Naive thymus-derived CD4-positive, alpha-beta T cell (primary cell): ENCODE measurements at regions not wholly inside any gene's neighbourhood (a gene's known extent, or its start where the extent isn't known, plus 50 kb on each side); places are given as distances from the start of the nearest gene placed in this dataset.
"Not testable (repeated sequence)": the region's sequence is repeated elsewhere in the genome, so short reads cannot be mapped to it uniquely, and the experiment has no call there.

Source experiments
- ATAC-seq: fragments of 150-1000 bp; cut with Tn5 transposase; 2 replicates; pipeline ENCODE4 v1.10.0; 2021; ENCODE audit warnings: mild to moderate bottlenecking, moderate library complexity
- CTCF ChIA-PET: fragments of 350-600 bp; sonication (Branson Sonifier 250); formaldehyde crosslinking; loops from one replicate; lab custom pipeline; 2021; ENCODE audit warnings: antibody characterized with exemption; lab: Charles Lee
- POLR2A ChIA-PET: fragments of 350-600 bp; sonication (Branson Sonifier 250); formaldehyde crosslinking; loops from one replicate; lab custom pipeline; 2021; ENCODE audit warnings: antibody characterized with exemption, inconsistent platforms; lab: Charles Lee
- DNase-seq, 9 donors: peaks; one replicate each; pipeline versions ENCODE4 v3.0.0 to v3.0.0-alpha.2; 2020 to 2022; ENCODE audit warnings: mixed read lengths in 1 of 9
- H3K27ac ChIP-seq: one replicate; pipeline ENCODE4 v1.7.0; 2013; ENCODE audit warnings: mild to moderate bottlenecking, low read depth, low read length, moderate library complexity
- H3K27me3 ChIP-seq, 2 donors: one replicate each; pipeline ENCODE4 v1.7.0; 2013; ENCODE audit warnings: low read length in 2 of 2, mild to moderate bottlenecking in 2 of 2, moderate library complexity in 2 of 2; ENCODE audit not compliant: control insufficient read depth in 2 of 2, insufficient read depth in 2 of 2
- H3K36me3 ChIP-seq, 3 experiments: 1 replicate in 2 of 3; 2 replicates in 1 of 3; pipeline ENCODE4 v1.7.0; 2013; ENCODE audit warnings: low read length in 3 of 3, mild to moderate bottlenecking in 3 of 3, moderate library complexity in 1 of 3; ENCODE audit not compliant: insufficient read depth in 3 of 3, control insufficient read depth in 2 of 3
- H3K4me1 ChIP-seq, 2 donors: one replicate each; pipeline ENCODE4 v1.7.0; 2013; ENCODE audit warnings: low read length in 2 of 2, mild to moderate bottlenecking in 2 of 2, moderate library complexity in 1 of 2; ENCODE audit not compliant: control insufficient read depth in 2 of 2, insufficient read depth in 2 of 2
- H3K4me3 ChIP-seq: 2 replicates; pipeline ENCODE4 v1.7.0; 2013; ENCODE audit warnings: mild to moderate bottlenecking, low read length
- H3K9me3 ChIP-seq, 3 experiments: 1 replicate in 2 of 3; 2 replicates in 1 of 3; pipeline ENCODE4 v1.7.0; 2013; ENCODE audit warnings: low read length in 3 of 3; ENCODE audit not compliant: control insufficient read depth in 2 of 3
- H3K27ac Mint-ChIP-seq, 9 donors: one replicate each; pipeline ENCODE4 v1.8.0; 2020 to 2022; ENCODE audit warnings: mixed read lengths in 9 of 9, mild to moderate bottlenecking in 8 of 9, moderate library complexity in 5 of 9, inconsistent platforms in 2 of 9
- H3K27me3 Mint-ChIP-seq, 5 donors: one replicate each; pipeline ENCODE4 v1.8.0; 2021 to 2022; ENCODE audit warnings: mixed read lengths in 5 of 5, mild to moderate bottlenecking in 1 of 5
- H3K36me3 Mint-ChIP-seq, 5 donors: one replicate each; pipeline ENCODE4 v1.8.0; 2020 to 2022; ENCODE audit warnings: mixed read lengths in 5 of 5, mild to moderate bottlenecking in 3 of 5, inconsistent platforms in 1 of 5
- H3K4me1 Mint-ChIP-seq, 7 donors: one replicate each; pipeline ENCODE4 v1.8.0; 2020 to 2022; ENCODE audit warnings: mixed read lengths in 7 of 7, mild to moderate bottlenecking in 3 of 7, inconsistent platforms in 1 of 7
- H3K4me3 Mint-ChIP-seq, 10 donors: one replicate each; pipeline ENCODE4 v1.8.0; 2020 to 2022; ENCODE audit warnings: mild to moderate bottlenecking in 10 of 10, mixed read lengths in 10 of 10, moderate library complexity in 6 of 10, inconsistent platforms in 2 of 10
- H3K9me3 Mint-ChIP-seq, 11 donors: one replicate each; pipeline ENCODE4 v1.8.0; 2020 to 2022; ENCODE audit warnings: mixed read lengths in 11 of 11, mild to moderate bottlenecking in 4 of 11, inconsistent platforms in 1 of 11, moderate library complexity in 1 of 11
- intact Hi-C, 2 donors: fragments of 100-400 bp; cut with micrococcal nuclease; formaldehyde crosslinking; loops; one replicate each; pipeline ENCODE4 v1.15.1; 2023

- peaks cover 0 to 13% (median 0%) of the 10 kb centered on the region in 5 donors for H3K27me3 Mint-ChIP-seq
- H3K9me3 ChIP-seq, H3K27ac Mint-ChIP-seq, H3K27me3 ChIP-seq, H3K9me3 Mint-ChIP-seq, intact Hi-C loops, ATAC-seq, H3K36me3 Mint-ChIP-seq, CTCF ChIA-PET, POLR2A ChIA-PET, H3K27ac ChIP-seq, H3K4me3 ChIP-seq, H3K4me1 ChIP-seq, DNase-seq, H3K4me3 Mint-ChIP-seq, H3K36me3 ChIP-seq, H3K4me1 Mint-ChIP-seq: not testable (repeated sequence)
Observed at GRCh38 chr11:13218685-13219084, 58.9 kb upstream of the BMAL1 start.

- no peaks in the 10 kb centered on the region for H3K27me3 ChIP-seq
- Mint-ChIP-seq H3K9me3 (peaks cover 0 to 3% (median 0%) of the 10 kb centered on the region in 11 donors), H3K27ac (no peak overlapping the region), H3K27me3 (peaks cover 0 to 13% (median 0%) of the 10 kb centered on the region in 5 donors), H3K4me1 (no peaks in the 10 kb centered on the region), H3K4me3 (no peak overlapping the region), H3K36me3 (no peaks in the 10 kb centered on the region)
- H3K27ac ChIP-seq = no peak overlapping the region
- no peak for DNase-seq
- no peaks in the 10 kb centered on the region for H3K9me3 ChIP-seq
- ChIA-PET CTCF (no interaction called here), POLR2A (no interaction called here)
- H3K36me3 ChIP-seq = no peaks in the 10 kb centered on the region
- no peak overlapping the region for H3K4me3 ChIP-seq
- intact Hi-C loops = no loop called here
- no peaks in the 10 kb centered on the region for H3K4me1 ChIP-seq
- ATAC-seq = no peak
Observed at GRCh38 chr11:13220148-13220547, 57.4 kb upstream of the BMAL1 start.

GRCh38 chr11:13221722-13222121, 55.9 kb upstream of the BMAL1 start:
- intact Hi-C loops = no loop called here
- Histone ChIP-seq H3K4me1 (no peaks in the 10 kb centered on the region), H3K36me3 (no peaks in the 10 kb centered on the region), H3K27ac (no peak overlapping the region), H3K27me3 (no peaks in the 10 kb centered on the region), H3K9me3 (no peaks in the 10 kb centered on the region), H3K4me3 (no peak overlapping the region)
- no peak for DNase-seq
- no peak overlapping the region for H3K27ac Mint-ChIP-seq
- peaks cover 0 to 3% (median 0%) of the 10 kb centered on the region in 11 donors for H3K9me3 Mint-ChIP-seq
- POLR2A ChIA-PET = no interaction called here
- CTCF ChIA-PET = no interaction called here
- peaks cover 0 to 14% (median 0%) of the 10 kb centered on the region in 5 donors for H3K27me3 Mint-ChIP-seq
- no peaks in the 10 kb centered on the region for H3K4me1 Mint-ChIP-seq
- ATAC-seq = no peak
- H3K36me3 Mint-ChIP-seq = no peaks in the 10 kb centered on the region
- H3K4me3 Mint-ChIP-seq = no peak overlapping the region

GRCh38 chr11:13222285-13222684, 55.3 kb upstream of the BMAL1 start:
- no peaks in the 10 kb centered on the region for H3K36me3 ChIP-seq
- no peak for ATAC-seq
- no peak overlapping the region for H3K4me3 ChIP-seq
- H3K27me3 Mint-ChIP-seq = peaks cover 0 to 14% (median 0%) of the 10 kb centered on the region in 5 donors
- DNase-seq = no peak
- ChIA-PET CTCF (no interaction called here), POLR2A (no interaction called here)
- H3K36me3 Mint-ChIP-seq = no peaks in the 10 kb centered on the region
- no peaks in the 10 kb centered on the region for H3K27me3 ChIP-seq
- no peak overlapping the region for H3K27ac Mint-ChIP-seq
- no peaks in the 10 kb centered on the region for H3K4me1 Mint-ChIP-seq
- H3K9me3 Mint-ChIP-seq = peaks cover 0 to 3% (median 0%) of the 10 kb centered on the region in 11 donors
- H3K27ac ChIP-seq = no peak overlapping the region
- intact Hi-C loops = no loop called here
- no peaks in the 10 kb centered on the region for H3K4me1 ChIP-seq
- no peaks in the 10 kb centered on the region for H3K9me3 ChIP-seq
- H3K4me3 Mint-ChIP-seq = no peak overlapping the region

- H3K27ac Mint-ChIP-seq = no peak overlapping the region
- H3K4me1 ChIP-seq = no peaks in the 10 kb centered on the region
- no peak overlapping the region for H3K4me3 Mint-ChIP-seq
- intact Hi-C loops = no loop called here
- no peak overlapping the region for H3K4me3 ChIP-seq
- H3K27me3 Mint-ChIP-seq = peaks cover 0 to 11% (median 0%) of the 10 kb centered on the region in 5 donors
- H3K36me3 ChIP-seq = no peaks in the 10 kb centered on the region
- peaks cover 0 to 3% (median 0%) of the 10 kb centered on the region in 7 donors for H3K4me1 Mint-ChIP-seq
- no peaks in the 10 kb centered on the region for H3K36me3 Mint-ChIP-seq
- ATAC-seq (no peak), DNase-seq (no peak)
- H3K27me3 ChIP-seq = no peaks in the 10 kb centered on the region
- H3K9me3 Mint-ChIP-seq = peaks cover 0 to 3% (median 0%) of the 10 kb centered on the region in 11 donors
- H3K27ac ChIP-seq = no peak overlapping the region
- no peaks in the 10 kb centered on the region for H3K9me3 ChIP-seq
- ChIA-PET CTCF (no interaction called here), POLR2A (no interaction called here)
Observed at GRCh38 chr11:13223112-13223511, 54.5 kb upstream of the BMAL1 start.

- no peaks in the 10 kb centered on the region for H3K36me3 ChIP-seq
- H3K27me3 ChIP-seq = no peaks in the 10 kb centered on the region
- H3K4me1 ChIP-seq = no peaks in the 10 kb centered on the region
- Mint-ChIP-seq H3K9me3 (no peaks in the 10 kb centered on the region), H3K36me3 (no peaks in the 10 kb centered on the region), H3K27me3 (peaks cover 0 to 4% (median 0%) of the 10 kb centered on the region in 5 donors), H3K27ac (no peak overlapping the region), H3K4me3 (no peak overlapping the region), H3K4me1 (peaks cover 0 to 9% (median 0%) of the 10 kb centered on the region in 7 donors)
- H3K9me3 ChIP-seq = no peaks in the 10 kb centered on the region
- no peak overlapping the region for H3K4me3 ChIP-seq
- intact Hi-C loops = no loop called here
- CTCF ChIA-PET = no interaction called here
- ATAC-seq (no peak), DNase-seq (no peak)
- POLR2A ChIA-PET = no interaction called here
- H3K27ac ChIP-seq = no peak overlapping the region
Observed at GRCh38 chr11:13224324-13224723, 53.3 kb upstream of the BMAL1 start.
